ENCODE measurements at regions not wholly inside any gene's neighbourhood (a gene's known extent, or its start where the extent isn't known, plus 50 kb on each side); places are given as distances from the start of the nearest gene placed in this dataset.
"Not testable (repeated sequence)": the region's sequence is repeated elsewhere in the genome, so short reads cannot be mapped to it uniquely, and the experiment has no call there.

DNA sequence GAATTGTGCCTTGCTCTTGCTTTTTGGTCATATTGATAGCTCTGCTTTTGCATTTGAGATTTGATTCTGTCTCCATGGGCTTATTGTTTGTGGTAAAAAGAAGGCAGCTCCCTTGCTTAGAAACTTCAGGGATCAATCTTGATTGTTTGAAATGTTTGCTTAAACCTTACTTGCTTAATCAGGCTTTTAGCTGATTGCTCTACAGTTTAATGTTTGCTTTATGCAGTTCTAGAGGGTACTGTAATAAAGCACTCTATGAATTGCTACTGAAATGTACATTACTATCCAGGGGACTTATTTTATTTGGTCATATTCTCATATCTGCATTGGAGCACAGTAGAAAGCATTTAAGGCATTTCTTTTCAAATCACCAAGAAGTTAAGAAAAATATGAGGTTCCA is 545.4 kb upstream of the HS3ST5 start:
- Mint-ChIP-seq H3K4me1 (no peaks in the 10 kb centered on the region), H3K27me3 (ENCODE audit: low read depth) (no peaks in the 10 kb centered on the region), H3K9me3 (no peaks in the 10 kb centered on the region), H3K4me3 (no peak overlapping the region), H3K36me3 (ENCODE audit: low read depth) (no peaks in the 10 kb centered on the region), H3K27ac (ENCODE audit: unreplicated experiment) (no peak overlapping the region)
- TF ChIP-seq, protein P1, sequence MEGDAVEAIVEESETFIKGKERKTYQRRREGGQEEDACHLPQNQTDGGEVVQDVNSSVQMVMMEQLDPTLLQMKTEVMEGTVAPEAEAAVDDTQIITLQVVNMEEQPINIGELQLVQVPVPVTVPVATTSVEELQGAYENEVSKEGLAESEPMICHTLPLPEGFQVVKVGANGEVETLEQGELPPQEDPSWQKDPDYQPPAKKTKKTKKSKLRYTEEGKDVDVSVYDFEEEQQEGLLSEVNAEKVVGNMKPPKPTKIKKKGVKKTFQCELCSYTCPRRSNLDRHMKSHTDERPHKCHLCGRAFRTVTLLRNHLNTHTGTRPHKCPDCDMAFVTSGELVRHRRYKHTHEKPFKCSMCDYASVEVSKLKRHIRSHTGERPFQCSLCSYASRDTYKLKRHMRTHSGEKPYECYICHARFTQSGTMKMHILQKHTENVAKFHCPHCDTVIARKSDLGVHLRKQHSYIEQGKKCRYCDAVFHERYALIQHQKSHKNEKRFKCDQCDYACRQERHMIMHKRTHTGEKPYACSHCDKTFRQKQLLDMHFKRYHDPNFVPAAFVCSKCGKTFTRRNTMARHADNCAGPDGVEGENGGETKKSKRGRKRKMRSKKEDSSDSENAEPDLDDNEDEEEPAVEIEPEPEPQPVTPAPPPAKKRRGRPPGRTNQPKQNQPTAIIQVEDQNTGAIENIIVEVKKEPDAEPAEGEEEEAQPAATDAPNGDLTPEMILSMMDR (conservative IDR thresholded peaks at IDR 0.05) = no peak
- no peak for DNase-seq (ENCODE audit: low read depth, low spot score)

DNA sequence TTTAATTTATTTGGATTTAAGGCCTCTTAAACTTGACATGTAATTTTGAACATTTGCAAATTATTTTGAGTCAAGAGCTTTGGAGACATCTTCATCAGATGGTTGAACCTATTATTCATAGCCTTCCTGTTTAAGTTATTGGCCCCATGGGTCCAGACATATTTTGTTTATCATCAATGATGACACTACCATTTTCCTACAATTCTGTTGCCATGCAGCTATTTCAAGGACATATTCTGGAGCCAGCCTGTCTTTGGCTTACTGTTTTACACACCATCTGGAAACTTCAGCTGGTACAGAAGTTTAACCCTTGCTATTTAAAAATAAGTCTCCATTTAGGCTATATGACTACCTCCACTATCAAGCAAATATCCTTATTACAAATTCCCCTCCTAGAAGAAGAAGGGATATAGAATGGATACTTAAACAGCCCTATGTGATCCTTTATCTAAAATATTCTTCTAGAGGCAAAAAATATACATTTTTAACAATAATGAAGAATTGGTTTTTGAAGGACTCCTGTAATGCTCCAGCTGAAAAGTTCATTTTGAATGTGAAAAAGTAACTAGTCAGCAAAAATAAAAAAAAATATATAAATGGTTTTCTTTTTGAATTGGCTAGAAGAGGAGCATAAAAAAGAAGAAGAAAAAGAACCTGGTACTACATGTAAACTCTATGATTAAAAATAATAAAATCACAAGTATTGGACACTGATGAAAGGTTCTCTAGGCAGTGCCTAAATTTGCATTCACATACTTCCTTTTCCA is 544.0 kb upstream of the HS3ST5 start:
- no peaks in the 10 kb centered on the region for H3K4me1 Mint-ChIP-seq
- no peak for DNase-seq (ENCODE audit: low read depth, low spot score)
- H3K27me3 Mint-ChIP-seq (ENCODE audit: low read depth) = no peaks in the 10 kb centered on the region
- TF ChIP-seq, protein P1 (conservative IDR thresholded peaks at IDR 0.05) = no peak
- H3K9me3 Mint-ChIP-seq = no peaks in the 10 kb centered on the region
- H3K4me3 Mint-ChIP-seq = no peak overlapping the region
- no peaks in the 10 kb centered on the region for H3K36me3 Mint-ChIP-seq (ENCODE audit: low read depth)
- no peak overlapping the region for H3K27ac Mint-ChIP-seq (ENCODE audit: unreplicated experiment)

DNA sequence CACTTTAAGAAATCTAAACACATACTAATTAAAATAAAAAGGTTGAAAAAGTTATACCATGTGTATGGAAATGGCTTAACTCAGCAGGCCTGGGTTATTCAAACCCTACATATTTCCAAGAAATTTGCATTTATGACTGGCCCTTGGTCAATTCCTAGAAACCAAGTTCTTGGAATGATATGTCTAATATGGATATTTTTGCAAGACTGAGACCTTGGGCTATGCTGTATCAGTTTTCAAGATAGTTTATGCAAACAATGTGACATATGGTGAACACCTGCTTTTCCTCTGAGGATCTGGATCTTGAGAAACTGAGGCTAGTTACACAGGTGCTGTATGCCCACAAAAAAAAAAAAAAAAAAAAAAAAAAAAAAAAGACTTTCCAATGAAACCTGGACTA is 536.9 kb upstream of the HS3ST5 start:
- TF ChIP-seq, protein P1 (conservative IDR thresholded peaks at IDR 0.05) = no peak
- no peaks in the 10 kb centered on the region for H3K4me1 Mint-ChIP-seq
- no peak overlapping the region for H3K4me3 Mint-ChIP-seq
- no peaks in the 10 kb centered on the region for H3K27me3 Mint-ChIP-seq (ENCODE audit: low read depth)
- no peak for DNase-seq (ENCODE audit: low read depth, low spot score)
- no peak overlapping the region for H3K27ac Mint-ChIP-seq (ENCODE audit: unreplicated experiment)
- H3K36me3 Mint-ChIP-seq (ENCODE audit: low read depth) = no peaks in the 10 kb centered on the region
- no peaks in the 10 kb centered on the region for H3K9me3 Mint-ChIP-seq

GRCh38 chr6:114878091-114878490 is 535.3 kb upstream of the HS3ST5 start:
- no peaks in the 10 kb centered on the region for H3K4me1 Mint-ChIP-seq
- H3K36me3 Mint-ChIP-seq (ENCODE audit: low read depth) = no peaks in the 10 kb centered on the region
- H3K4me3 Mint-ChIP-seq = no peak overlapping the region
- no peak overlapping the region for H3K27ac Mint-ChIP-seq (ENCODE audit: unreplicated experiment)
- DNase-seq (ENCODE audit: low read depth, low spot score) = no peak
- H3K9me3 Mint-ChIP-seq = no peaks in the 10 kb centered on the region
- TF ChIP-seq, protein P1 (conservative IDR thresholded peaks at IDR 0.05) = no peak
- H3K27me3 Mint-ChIP-seq (ENCODE audit: low read depth) = no peaks in the 10 kb centered on the region

- H3K4me1 Mint-ChIP-seq = no peaks in the 10 kb centered on the region
- no peaks in the 10 kb centered on the region for H3K27me3 Mint-ChIP-seq (ENCODE audit: low read depth)
- no peak overlapping the region for H3K4me3 Mint-ChIP-seq
- TF ChIP-seq, protein P1 (conservative IDR thresholded peaks at IDR 0.05) = no peak
- H3K36me3 Mint-ChIP-seq (ENCODE audit: low read depth) = no peaks in the 10 kb centered on the region
- no peak overlapping the region for H3K27ac Mint-ChIP-seq (ENCODE audit: unreplicated experiment)
- no peaks in the 10 kb centered on the region for H3K9me3 Mint-ChIP-seq
- DNase-seq (ENCODE audit: low read depth, low spot score) = no peak
Observed at GRCh38 chr6:114874410-114874809, 531.6 kb upstream of the HS3ST5 start.

GRCh38 chr6:114865506-114865905 is 522.7 kb upstream of the HS3ST5 start:
- H3K27ac Mint-ChIP-seq (ENCODE audit: unreplicated experiment); DNase-seq (ENCODE audit: low read depth, low spot score); H3K9me3 Mint-ChIP-seq; H3K27me3 Mint-ChIP-seq (ENCODE audit: low read depth); H3K36me3 Mint-ChIP-seq (ENCODE audit: low read depth); H3K4me3 Mint-ChIP-seq; H3K4me1 Mint-ChIP-seq: not testable (repeated sequence)

All from neural crest cell (in vitro differentiated cells).